Fibroblast of pulmonary artery (primary cell): ENCODE measurements at regions not wholly inside any gene's neighbourhood (a gene's known extent, or its start where the extent isn't known, plus 50 kb on each side); places are given as distances from the start of the nearest gene placed in this dataset.

ENCODE experiments used
- DNase-seq: peaks from one replicate; pipeline ENCODE4 v3.0.0-alpha.2; 2010; ENCODE audit warnings: low read depth
- H3K4me3 ChIP-seq: replicated peaks from 2 replicates; pipeline ENCODE4 v1.5.1; 2011; ENCODE audit warnings: low read depth, mild to moderate bottlenecking, control low read depth, low read length, moderate library complexity
- CTCF ChIP-seq: IDR thresholded peaks from 2 replicates; pipeline ENCODE4 v1.5.1; 2011; ENCODE audit warnings: mild to moderate bottlenecking, control low read depth, low read length, inconsistent platforms; ENCODE audit errors: missing control alignments

GRCh38 chr20:58133020-58133808 is 95.2 kb downstream of the ANKRD60 start:
- DNase-seq, result no peak
- TF ChIP-seq CTCF, result no peak
- H3K4me3 ChIP-seq, result no peak overlapping the region

GRCh38 chr20:58131551-58132142 is 96.8 kb downstream of the ANKRD60 start:
- H3K4me3 ChIP-seq, result no peak overlapping the region
- DNase-seq, result peak; percentile 44
- TF ChIP-seq CTCF, result no peak

GRCh38 chr20:58131151-58131550 is 97.3 kb downstream of the ANKRD60 start:
- no peak overlapping the region for H3K4me3 ChIP-seq
- TF ChIP-seq CTCF, result no peak
- no peak for DNase-seq

- DNase-seq, result no peak
- no peak overlapping the region for H3K4me3 ChIP-seq
- TF ChIP-seq CTCF, result no peak
Measured at GRCh38 chr20:58130581-58130980, 97.9 kb downstream of the ANKRD60 start.

- no peak for DNase-seq
- H3K4me3 ChIP-seq, result no peak overlapping the region
- TF ChIP-seq CTCF, result no peak
Measured at GRCh38 chr20:58130156-58130555, 98.3 kb downstream of the ANKRD60 start.

GRCh38 chr20:58129721-58130151 is 98.7 kb downstream of the ANKRD60 start:
- H3K4me3 ChIP-seq, result no peak overlapping the region
- no peak for DNase-seq
- TF ChIP-seq CTCF, result no peak
